Neural crest cell (in vitro differentiated cells): ENCODE measurements at regions not wholly inside any gene's neighbourhood (a gene's known extent, or its start where the extent isn't known, plus 50 kb on each side); places are given as distances from the start of the nearest gene placed in this dataset.

Experiments
- DNase-seq: peaks from one replicate; pipeline ENCODE4 v3.0.0; 2021; ENCODE audit warnings: low read depth, mixed read lengths, low spot score
- H3K27ac Mint-ChIP-seq: one replicate; pipeline ENCODE4 v1.8.0; 2021; ENCODE audit warnings: mild to moderate bottlenecking, mixed read lengths; ENCODE audit not compliant: unreplicated experiment
- H3K27me3 Mint-ChIP-seq: 2 replicates; pipeline ENCODE4 v1.8.0; 2021; ENCODE audit warnings: low read depth, mild to moderate bottlenecking, mixed read lengths
- H3K36me3 Mint-ChIP-seq: 2 replicates; pipeline ENCODE4 v1.8.0; 2021; ENCODE audit warnings: low read depth, mild to moderate bottlenecking, mixed read lengths
- H3K4me1 Mint-ChIP-seq: 2 replicates; pipeline ENCODE4 v1.8.0; 2021; ENCODE audit warnings: mixed read lengths
- H3K4me3 Mint-ChIP-seq: one replicate; pipeline ENCODE4 v1.8.0; 2021; ENCODE audit warnings: mild to moderate bottlenecking, mixed read lengths
- H3K9me3 Mint-ChIP-seq: 2 replicates; pipeline ENCODE4 v1.8.0; 2021; ENCODE audit warnings: mixed read lengths
- CTCF ChIP-seq: fragments of 200-600 bp; sonication (generic); conservative IDR thresholded peaks from 2 replicates; pipeline ENCODE4 v1.5.0; 2021; ENCODE audit warnings: antibody characterized with exemption, mild to moderate bottlenecking

DNA sequence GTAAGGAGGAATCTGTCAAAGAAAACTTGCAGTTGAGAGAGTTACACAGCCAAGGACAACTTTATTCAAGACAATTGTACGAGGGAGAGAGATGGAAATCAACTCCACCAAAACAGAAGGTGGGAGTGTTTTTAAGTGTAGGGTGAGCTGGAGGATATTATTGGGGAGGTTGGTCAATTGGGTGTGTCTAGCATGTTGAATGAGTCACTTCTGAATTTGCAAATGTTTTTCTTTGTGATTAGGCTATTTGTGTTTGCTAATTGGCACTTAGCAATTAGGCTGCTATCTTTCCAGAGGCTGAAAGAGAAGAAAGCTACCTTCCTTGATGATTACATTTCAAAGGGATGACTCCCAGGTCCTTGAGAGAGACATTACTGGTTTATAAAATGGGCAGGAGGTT, 441.1 kb downstream of the MEI4 start:
- no peaks in the 10 kb centered on the region for H3K27me3 Mint-ChIP-seq
- no peak for TF ChIP-seq CTCF
- H3K27ac Mint-ChIP-seq, result no peak overlapping the region
- H3K9me3 Mint-ChIP-seq, result no peaks in the 10 kb centered on the region
- H3K4me1 Mint-ChIP-seq, result no peaks in the 10 kb centered on the region
- no peak overlapping the region for H3K4me3 Mint-ChIP-seq
- H3K36me3 Mint-ChIP-seq, result no peaks in the 10 kb centered on the region
- no peak for DNase-seq

DNA sequence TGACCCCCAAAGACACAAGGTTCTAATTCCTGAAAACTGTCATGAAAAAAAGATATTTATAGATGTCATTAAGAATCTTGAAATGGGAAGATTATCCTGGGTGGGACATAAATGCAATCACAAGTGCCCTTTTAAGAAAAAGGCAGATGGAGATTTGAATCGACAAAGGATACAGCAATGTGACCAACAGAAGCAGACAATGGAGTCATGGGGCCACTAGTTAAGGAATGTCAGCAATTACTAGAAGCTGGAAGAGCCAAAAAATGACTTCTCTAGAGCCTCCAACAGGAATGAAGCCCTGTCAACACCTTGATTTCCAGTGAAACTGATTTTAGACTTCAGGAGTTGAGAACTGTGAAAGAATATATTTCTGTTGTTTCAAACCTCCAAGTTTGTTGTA, 448.5 kb downstream of the MEI4 start:
- no peak overlapping the region for H3K4me3 Mint-ChIP-seq
- H3K36me3 Mint-ChIP-seq, result no peaks in the 10 kb centered on the region
- H3K4me1 Mint-ChIP-seq, result no peaks in the 10 kb centered on the region
- TF ChIP-seq CTCF, result no peak
- no peaks in the 10 kb centered on the region for H3K27me3 Mint-ChIP-seq
- no peak for DNase-seq
- H3K9me3 Mint-ChIP-seq, result no peaks in the 10 kb centered on the region
- H3K27ac Mint-ChIP-seq, result no peak overlapping the region

DNA sequence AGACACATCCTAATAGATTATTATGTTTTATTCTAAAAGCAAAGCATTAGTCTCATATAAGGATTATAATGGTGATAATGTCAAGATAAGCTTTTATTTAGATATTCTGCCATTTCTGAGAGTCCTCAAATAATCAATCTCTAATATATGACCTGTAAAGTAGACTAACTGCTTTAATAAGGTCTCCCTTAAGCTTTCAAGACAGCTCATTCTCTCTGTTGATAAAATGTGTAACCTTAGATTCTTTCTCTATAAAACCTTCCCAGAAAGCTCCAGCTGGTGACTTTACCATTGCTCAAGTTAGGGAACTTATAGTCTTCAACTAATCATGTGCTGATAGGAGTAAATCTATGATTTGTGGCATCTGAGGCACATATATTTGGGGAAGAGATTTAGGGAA, 457.8 kb downstream of the MEI4 start:
- Mint-ChIP-seq H3K27ac (no peak overlapping the region), H3K27me3 (no peaks in the 10 kb centered on the region), H3K9me3 (peaks cover 14% of the 10 kb centered on the region), H3K4me3 (no peak overlapping the region), H3K36me3 (no peaks in the 10 kb centered on the region), H3K4me1 (no peaks in the 10 kb centered on the region)
- no peak for DNase-seq
- no peak for TF ChIP-seq CTCF

- DNase-seq, result no peak
- Mint-ChIP-seq H3K36me3 (no peaks in the 10 kb centered on the region), H3K4me1 (no peaks in the 10 kb centered on the region), H3K27me3 (no peaks in the 10 kb centered on the region), H3K4me3 (no peak overlapping the region), H3K27ac (no peak overlapping the region), H3K9me3 (peaks cover 8% of the 10 kb centered on the region)
- TF ChIP-seq CTCF, result no peak
Measured at GRCh38 chr6:78117966-78118365, 465.1 kb downstream of the MEI4 start.

DNA sequence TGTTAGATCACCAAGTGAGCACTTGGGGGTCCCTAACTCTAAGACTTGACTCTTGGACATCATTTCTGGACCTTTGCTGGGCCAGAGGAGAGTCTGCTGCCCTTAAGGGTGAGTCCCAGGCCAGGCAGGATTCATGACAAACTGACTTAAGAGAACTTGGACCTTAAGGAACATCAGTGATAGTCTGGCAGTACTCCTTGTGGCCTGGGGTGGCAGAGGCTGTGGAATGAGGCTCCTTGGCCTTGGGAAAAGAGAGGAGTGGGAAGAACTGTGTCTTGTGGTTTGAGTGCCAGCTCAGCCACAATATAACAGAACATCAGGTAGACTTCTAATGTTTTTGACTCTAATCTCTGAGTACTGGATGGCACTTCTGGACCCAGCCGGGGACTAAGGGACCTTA, 478.7 kb downstream of the MEI4 start:
- Mint-ChIP-seq H3K27ac (no peak overlapping the region), H3K27me3 (no peaks in the 10 kb centered on the region), H3K36me3 (no peaks in the 10 kb centered on the region), H3K4me3 (no peak overlapping the region), H3K9me3 (peaks cover 6% of the 10 kb centered on the region), H3K4me1 (no peaks in the 10 kb centered on the region)
- no peak for DNase-seq
- TF ChIP-seq CTCF, result no peak
